ENCODE measurements at regions not wholly inside any gene's neighbourhood (a gene's known extent, or its start where the extent isn't known, plus 50 kb on each side); places are given as distances from the start of the nearest gene placed in this dataset.

- Histone ChIP-seq H3K27ac (ENCODE audit: low read depth, low read length) (no peak overlapping the region), H3K4me1 (ENCODE audit: control insufficient read depth in 3 of 3, insufficient read depth in 3 of 3, low read length in 3 of 3) (peaks cover 0 to 5% (median 0%) of the 10 kb centered on the region in 3 donors), H3K9ac (ENCODE audit: low read depth in 1 of 3, low read length in 3 of 3) (no peak overlapping the region), H3K9me3 (ENCODE audit: control insufficient read depth in 3 of 3, low read length in 3 of 3) (no peaks in the 10 kb centered on the region), H3K4me3 (ENCODE audit: low read length in 3 of 3) (no peak overlapping the region), H3K36me3 (ENCODE audit: control insufficient read depth in 3 of 3, insufficient read depth in 3 of 3, low read length in 3 of 3) (no peaks in the 10 kb centered on the region), H3K27me3 (ENCODE audit: control insufficient read depth in 3 of 3, insufficient read depth in 3 of 3, low read length in 3 of 3) (no peaks in the 10 kb centered on the region)
Observed at GRCh38 chr2:22478329-22478728, 906.6 kb upstream of the KLHL29 start.

GRCh38 chr2:22481486-22482259, 903.3 kb upstream of the KLHL29 start:
- H3K27me3 ChIP-seq (ENCODE audit: control insufficient read depth in 3 of 3, insufficient read depth in 3 of 3, low read length in 3 of 3) = no peaks in the 10 kb centered on the region
- no peak overlapping the region for H3K9ac ChIP-seq (ENCODE audit: low read depth in 1 of 3, low read length in 3 of 3)
- H3K9me3 ChIP-seq (ENCODE audit: control insufficient read depth in 3 of 3, low read length in 3 of 3) = no peaks in the 10 kb centered on the region
- H3K4me3 ChIP-seq (ENCODE audit: low read length in 3 of 3) = no peak overlapping the region
- H3K4me1 ChIP-seq (ENCODE audit: control insufficient read depth in 3 of 3, insufficient read depth in 3 of 3, low read length in 3 of 3) = peaks cover 0 to 5% (median 0%) of the 10 kb centered on the region in 3 donors
- H3K27ac ChIP-seq (ENCODE audit: low read depth, low read length) = no peak overlapping the region
- no peaks in the 10 kb centered on the region for H3K36me3 ChIP-seq (ENCODE audit: control insufficient read depth in 3 of 3, insufficient read depth in 3 of 3, low read length in 3 of 3)

GRCh38 chr2:22483036-22483435, 901.9 kb upstream of the KLHL29 start:
- Histone ChIP-seq H3K4me1 (ENCODE audit: control insufficient read depth in 3 of 3, insufficient read depth in 3 of 3, low read length in 3 of 3) (peaks cover 0 to 5% (median 0%) of the 10 kb centered on the region in 3 donors), H3K9ac (ENCODE audit: low read depth in 1 of 3, low read length in 3 of 3) (no peak overlapping the region), H3K4me3 (ENCODE audit: low read length in 3 of 3) (no peak overlapping the region), H3K27ac (ENCODE audit: low read depth, low read length) (no peak overlapping the region), H3K36me3 (ENCODE audit: control insufficient read depth in 3 of 3, insufficient read depth in 3 of 3, low read length in 3 of 3) (no peaks in the 10 kb centered on the region), H3K9me3 (ENCODE audit: control insufficient read depth in 3 of 3, low read length in 3 of 3) (no peaks in the 10 kb centered on the region), H3K27me3 (ENCODE audit: control insufficient read depth in 3 of 3, insufficient read depth in 3 of 3, low read length in 3 of 3) (no peaks in the 10 kb centered on the region)

- Histone ChIP-seq H3K9me3 (ENCODE audit: control insufficient read depth in 3 of 3, low read length in 3 of 3) (no peaks in the 10 kb centered on the region), H3K4me1 (ENCODE audit: control insufficient read depth in 3 of 3, insufficient read depth in 3 of 3, low read length in 3 of 3) (peaks cover 0 to 5% (median 0%) of the 10 kb centered on the region in 3 donors), H3K27me3 (ENCODE audit: control insufficient read depth in 3 of 3, insufficient read depth in 3 of 3, low read length in 3 of 3) (no peaks in the 10 kb centered on the region), H3K36me3 (ENCODE audit: control insufficient read depth in 3 of 3, insufficient read depth in 3 of 3, low read length in 3 of 3) (no peaks in the 10 kb centered on the region), H3K4me3 (ENCODE audit: low read length in 3 of 3) (no peak overlapping the region), H3K27ac (ENCODE audit: low read depth, low read length) (no peak overlapping the region), H3K9ac (ENCODE audit: low read depth in 1 of 3, low read length in 3 of 3) (no peak overlapping the region)
Observed at GRCh38 chr2:22485486-22485885, 899.5 kb upstream of the KLHL29 start.

- Histone ChIP-seq H3K4me3 (ENCODE audit: low read length in 3 of 3) (no peak overlapping the region), H3K4me1 (ENCODE audit: control insufficient read depth in 3 of 3, insufficient read depth in 3 of 3, low read length in 3 of 3) (no peaks in the 10 kb centered on the region), H3K36me3 (ENCODE audit: control insufficient read depth in 3 of 3, insufficient read depth in 3 of 3, low read length in 3 of 3) (no peaks in the 10 kb centered on the region), H3K27me3 (ENCODE audit: control insufficient read depth in 3 of 3, insufficient read depth in 3 of 3, low read length in 3 of 3) (no peaks in the 10 kb centered on the region), H3K9ac (ENCODE audit: low read depth in 1 of 3, low read length in 3 of 3) (no peak overlapping the region), H3K27ac (ENCODE audit: low read depth, low read length) (no peak overlapping the region), H3K9me3 (ENCODE audit: control insufficient read depth in 3 of 3, low read length in 3 of 3) (no peaks in the 10 kb centered on the region)
Observed at GRCh38 chr2:22486343-22486742, 898.6 kb upstream of the KLHL29 start.

- H3K27ac ChIP-seq (ENCODE audit: low read depth, low read length) = no peak overlapping the region
- no peaks in the 10 kb centered on the region for H3K4me1 ChIP-seq (ENCODE audit: control insufficient read depth in 3 of 3, insufficient read depth in 3 of 3, low read length in 3 of 3)
- H3K4me3 ChIP-seq (ENCODE audit: low read length in 3 of 3) = no peak overlapping the region
- H3K36me3 ChIP-seq (ENCODE audit: control insufficient read depth in 3 of 3, insufficient read depth in 3 of 3, low read length in 3 of 3) = no peaks in the 10 kb centered on the region
- H3K27me3 ChIP-seq (ENCODE audit: control insufficient read depth in 3 of 3, insufficient read depth in 3 of 3, low read length in 3 of 3) = no peaks in the 10 kb centered on the region
- no peak overlapping the region for H3K9ac ChIP-seq (ENCODE audit: low read depth in 1 of 3, low read length in 3 of 3)
- H3K9me3 ChIP-seq (ENCODE audit: control insufficient read depth in 3 of 3, low read length in 3 of 3) = no peaks in the 10 kb centered on the region
Observed at GRCh38 chr2:22487036-22487435, 897.9 kb upstream of the KLHL29 start.

GRCh38 chr2:22487541-22487940, 897.4 kb upstream of the KLHL29 start:
- Histone ChIP-seq H3K9ac (ENCODE audit: low read depth in 1 of 3, low read length in 3 of 3) (no peak overlapping the region), H3K27ac (ENCODE audit: low read depth, low read length) (no peak overlapping the region), H3K27me3 (ENCODE audit: control insufficient read depth in 3 of 3, insufficient read depth in 3 of 3, low read length in 3 of 3) (no peaks in the 10 kb centered on the region), H3K9me3 (ENCODE audit: control insufficient read depth in 3 of 3, low read length in 3 of 3) (no peaks in the 10 kb centered on the region), H3K4me1 (ENCODE audit: control insufficient read depth in 3 of 3, insufficient read depth in 3 of 3, low read length in 3 of 3) (no peaks in the 10 kb centered on the region), H3K36me3 (ENCODE audit: control insufficient read depth in 3 of 3, insufficient read depth in 3 of 3, low read length in 3 of 3) (no peaks in the 10 kb centered on the region), H3K4me3 (ENCODE audit: low read length in 3 of 3) (no peak overlapping the region)

- Histone ChIP-seq H3K9me3 (ENCODE audit: control insufficient read depth in 3 of 3, low read length in 3 of 3) (no peaks in the 10 kb centered on the region), H3K9ac (ENCODE audit: low read depth in 1 of 3, low read length in 3 of 3) (no peak overlapping the region), H3K36me3 (ENCODE audit: control insufficient read depth in 3 of 3, insufficient read depth in 3 of 3, low read length in 3 of 3) (no peaks in the 10 kb centered on the region), H3K27me3 (ENCODE audit: control insufficient read depth in 3 of 3, insufficient read depth in 3 of 3, low read length in 3 of 3) (no peaks in the 10 kb centered on the region), H3K27ac (ENCODE audit: low read depth, low read length) (no peak overlapping the region), H3K4me1 (ENCODE audit: control insufficient read depth in 3 of 3, insufficient read depth in 3 of 3, low read length in 3 of 3) (no peaks in the 10 kb centered on the region), H3K4me3 (ENCODE audit: low read length in 3 of 3) (no peak overlapping the region)
Observed at GRCh38 chr2:22491442-22491841, 893.5 kb upstream of the KLHL29 start.

- peaks cover 0 to 4% (median 0%) of the 10 kb centered on the region in 3 donors for H3K4me1 ChIP-seq (ENCODE audit: control insufficient read depth in 3 of 3, insufficient read depth in 3 of 3, low read length in 3 of 3)
- no peak overlapping the region for H3K9ac ChIP-seq (ENCODE audit: low read depth in 1 of 3, low read length in 3 of 3)
- H3K9me3 ChIP-seq (ENCODE audit: control insufficient read depth in 3 of 3, low read length in 3 of 3) = no peaks in the 10 kb centered on the region
- no peak overlapping the region for H3K27ac ChIP-seq (ENCODE audit: low read depth, low read length)
- no peaks in the 10 kb centered on the region for H3K27me3 ChIP-seq (ENCODE audit: control insufficient read depth in 3 of 3, insufficient read depth in 3 of 3, low read length in 3 of 3)
- H3K36me3 ChIP-seq (ENCODE audit: control insufficient read depth in 3 of 3, insufficient read depth in 3 of 3, low read length in 3 of 3) = no peaks in the 10 kb centered on the region
- no peak overlapping the region for H3K4me3 ChIP-seq (ENCODE audit: low read length in 3 of 3)
Observed at GRCh38 chr2:22494156-22494555, 890.8 kb upstream of the KLHL29 start.

- Histone ChIP-seq H3K9ac (ENCODE audit: low read depth in 1 of 3, low read length in 3 of 3) (no peak overlapping the region), H3K9me3 (ENCODE audit: control insufficient read depth in 3 of 3, low read length in 3 of 3) (no peaks in the 10 kb centered on the region), H3K27ac (ENCODE audit: low read depth, low read length) (no peak overlapping the region), H3K27me3 (ENCODE audit: control insufficient read depth in 3 of 3, insufficient read depth in 3 of 3, low read length in 3 of 3) (no peaks in the 10 kb centered on the region), H3K36me3 (ENCODE audit: control insufficient read depth in 3 of 3, insufficient read depth in 3 of 3, low read length in 3 of 3) (no peaks in the 10 kb centered on the region), H3K4me1 (ENCODE audit: control insufficient read depth in 3 of 3, insufficient read depth in 3 of 3, low read length in 3 of 3) (peaks cover 0 to 8% (median 8%) of the 10 kb centered on the region in 3 donors), H3K4me3 (ENCODE audit: low read length in 3 of 3) (no peak overlapping the region)
Observed at GRCh38 chr2:22497064-22497463, 887.9 kb upstream of the KLHL29 start.
